MM.1S (cell line): ENCODE measurements at regions not wholly inside any gene's neighbourhood (a gene's known extent, or its start where the extent isn't known, plus 50 kb on each side); places are given as distances from the start of the nearest gene placed in this dataset.

ENCODE experiments used
- CTCF ChIP-seq: fragments of 300-600 bp; sonication (generic); IDR thresholded peaks from 2 replicates; pipeline ENCODE4 v1.5.1; 2016; ENCODE audit warnings: antibody characterized with exemption, low read length, mixed read lengths
- EZH2 ChIP-seq: fragments of 300-600 bp; sonication (generic); optimal IDR thresholded peaks from 2 replicates; pipeline ENCODE3; 2017; ENCODE audit warnings: low read depth, mild to moderate bottlenecking, antibody characterized with exemption, low read length, mixed read lengths
- EZH2phosphoT487 ChIP-seq: fragments of 300-600 bp; sonication (generic); IDR thresholded peaks from 2 replicates; pipeline ENCODE4 v1.6.1; 2018; ENCODE audit warnings: antibody characterized with exemption, low read length

GRCh38 chr3:95758707-95759106, 1055.7 kb upstream of the EPHA6 start:
- TF ChIP-seq CTCF (no peak), EZH2 (no peak), EZH2phosphoT487 (no peak)
